ENCODE measurements at regions not wholly inside any gene's neighbourhood (a gene's known extent, or its start where the extent isn't known, plus 50 kb on each side); places are given as distances from the start of the nearest gene placed in this dataset.

DNA sequence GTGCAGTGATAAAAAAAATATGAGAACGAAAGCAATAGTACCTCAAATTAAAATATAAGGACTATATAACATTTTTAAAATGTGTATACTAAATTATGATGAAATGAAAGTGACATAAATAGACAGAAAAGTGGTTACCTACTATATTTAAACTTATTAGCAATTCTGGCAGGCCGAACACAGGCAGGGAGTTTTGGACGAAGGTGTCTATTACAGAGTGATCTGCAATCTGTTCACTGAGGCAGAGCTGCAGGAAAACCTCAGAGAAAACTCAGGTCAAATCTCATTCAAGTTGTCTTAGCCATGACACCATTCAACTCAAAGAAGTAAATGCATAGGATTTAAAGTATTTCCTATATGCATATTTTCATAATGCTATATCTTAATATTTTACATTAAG, 274.8 kb upstream of the GULP1 start:
- TF ChIP-seq, protein P1, sequence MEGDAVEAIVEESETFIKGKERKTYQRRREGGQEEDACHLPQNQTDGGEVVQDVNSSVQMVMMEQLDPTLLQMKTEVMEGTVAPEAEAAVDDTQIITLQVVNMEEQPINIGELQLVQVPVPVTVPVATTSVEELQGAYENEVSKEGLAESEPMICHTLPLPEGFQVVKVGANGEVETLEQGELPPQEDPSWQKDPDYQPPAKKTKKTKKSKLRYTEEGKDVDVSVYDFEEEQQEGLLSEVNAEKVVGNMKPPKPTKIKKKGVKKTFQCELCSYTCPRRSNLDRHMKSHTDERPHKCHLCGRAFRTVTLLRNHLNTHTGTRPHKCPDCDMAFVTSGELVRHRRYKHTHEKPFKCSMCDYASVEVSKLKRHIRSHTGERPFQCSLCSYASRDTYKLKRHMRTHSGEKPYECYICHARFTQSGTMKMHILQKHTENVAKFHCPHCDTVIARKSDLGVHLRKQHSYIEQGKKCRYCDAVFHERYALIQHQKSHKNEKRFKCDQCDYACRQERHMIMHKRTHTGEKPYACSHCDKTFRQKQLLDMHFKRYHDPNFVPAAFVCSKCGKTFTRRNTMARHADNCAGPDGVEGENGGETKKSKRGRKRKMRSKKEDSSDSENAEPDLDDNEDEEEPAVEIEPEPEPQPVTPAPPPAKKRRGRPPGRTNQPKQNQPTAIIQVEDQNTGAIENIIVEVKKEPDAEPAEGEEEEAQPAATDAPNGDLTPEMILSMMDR (IDR thresholded peaks at IDR 0.05 in 4 of 5, conservative IDR thresholded peaks at IDR 0.05 in 1 of 5), result no peak
- no peak for TF ChIP-seq POLR2A (IDR thresholded peaks at IDR 0.05)

Data from gastrocnemius medialis (tissue), 4 donors.